ENCODE measurements at regions not wholly inside any gene's neighbourhood (a gene's known extent, or its start where the extent isn't known, plus 50 kb on each side); places are given as distances from the start of the nearest gene placed in this dataset.

DNA sequence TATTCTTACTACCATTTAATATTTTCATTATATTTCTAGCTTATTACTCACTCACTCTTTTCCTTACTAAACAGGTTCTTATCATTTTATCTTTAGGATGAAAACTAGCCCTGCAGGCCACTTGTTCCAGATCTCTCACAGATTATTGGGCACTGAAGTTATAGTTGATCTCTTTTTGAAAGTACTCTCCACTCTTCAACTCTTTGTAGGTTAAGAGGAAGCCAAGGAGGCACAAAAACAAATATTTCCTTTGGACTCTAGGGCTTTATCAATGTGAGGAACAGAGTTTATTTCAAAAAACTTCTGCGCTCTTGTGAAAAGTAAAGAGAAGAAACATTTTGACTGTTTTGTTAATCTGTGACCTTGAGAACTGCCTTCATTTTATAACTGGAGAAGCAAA, 96.0 kb upstream of the NPHP3 start:
- DNase-seq = no peak

DNA sequence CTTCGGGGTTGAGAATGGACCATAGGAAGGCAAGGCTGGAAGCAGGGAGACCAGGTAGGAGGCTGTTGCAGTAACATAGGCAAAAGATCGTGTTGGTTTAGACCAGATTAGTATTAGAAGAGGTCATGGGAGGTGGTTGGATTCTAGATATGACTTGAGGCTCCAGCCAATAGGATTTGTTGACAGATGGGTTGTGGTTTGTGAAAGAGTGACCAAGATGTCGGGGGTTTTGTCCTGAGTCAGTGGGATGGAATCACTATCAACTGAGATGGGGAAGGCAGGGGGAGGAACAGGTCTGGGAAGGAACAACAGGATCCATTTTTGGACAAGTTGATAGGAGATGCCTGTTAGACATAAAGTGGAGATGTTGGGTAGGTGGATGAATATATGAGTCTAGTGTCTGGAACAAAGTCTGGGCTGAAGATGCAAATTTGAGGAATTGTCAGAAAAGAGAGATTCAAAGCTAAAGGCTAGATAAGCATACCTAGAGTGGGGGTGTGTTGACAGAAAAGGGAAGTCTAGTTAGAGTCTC, 95.5 kb upstream of the NPHP3 start:
- DNase-seq = no peak

DNA sequence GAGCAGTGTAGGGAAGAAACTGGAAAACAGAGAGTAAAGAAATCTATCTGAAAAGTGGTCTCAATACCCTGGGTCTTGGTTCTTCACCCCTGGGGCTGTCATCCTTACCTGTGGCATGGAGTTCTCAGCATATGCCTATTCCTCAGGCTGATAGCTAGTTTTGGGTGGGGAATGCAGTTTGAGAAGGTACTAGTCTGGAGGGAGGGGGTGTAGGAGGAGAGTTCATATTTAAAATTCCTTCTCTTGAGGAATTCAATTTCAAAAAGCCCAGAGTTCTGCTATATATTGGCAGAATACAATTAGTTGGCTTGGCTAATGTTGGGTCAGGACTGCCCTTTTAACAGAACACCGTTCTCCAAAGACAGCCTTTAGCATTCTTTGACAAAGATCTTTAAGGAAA, 82.9 kb upstream of the NPHP3 start:
- DNase-seq = no peak

DNA sequence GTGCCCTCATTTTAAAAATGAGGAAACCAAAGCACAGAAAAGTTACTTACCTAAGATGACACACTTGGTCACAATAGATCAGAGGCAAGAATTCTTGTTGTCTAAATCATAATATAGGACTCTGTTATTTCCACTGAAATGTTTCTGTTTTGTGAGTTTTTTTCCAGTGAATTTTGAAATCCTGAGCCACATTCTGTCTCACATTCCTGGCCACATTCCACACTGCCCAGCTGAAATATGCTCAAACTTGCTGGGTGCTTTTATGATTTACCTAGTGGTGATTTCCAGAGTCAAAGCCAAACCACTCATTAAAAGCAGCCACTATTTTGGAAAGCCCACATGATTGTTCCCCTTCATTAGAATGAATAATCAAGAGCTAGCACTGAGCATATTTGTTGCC, 82.3 kb upstream of the NPHP3 start:
- no peak for DNase-seq

DNA sequence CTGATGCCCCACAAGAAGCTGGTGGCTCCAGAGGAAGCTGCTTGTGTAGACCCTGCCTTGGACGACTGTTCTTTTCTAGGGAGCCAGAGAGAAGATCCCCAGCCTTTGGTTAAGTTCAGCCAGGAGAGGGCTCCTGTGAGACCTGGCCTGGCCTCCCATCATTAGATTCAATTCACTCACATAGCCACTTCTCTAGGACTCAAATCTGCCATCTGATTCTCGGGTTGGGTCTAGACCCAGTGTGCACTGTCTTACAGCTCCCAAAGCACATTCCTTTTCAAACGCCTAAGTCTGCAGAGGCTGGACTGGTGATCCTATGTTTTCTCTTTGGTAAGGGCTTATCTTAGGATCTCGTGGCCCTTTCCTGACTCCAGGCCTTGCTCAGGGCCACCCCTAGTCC, 81.7 kb upstream of the NPHP3 start:
- no peak for DNase-seq

DNA sequence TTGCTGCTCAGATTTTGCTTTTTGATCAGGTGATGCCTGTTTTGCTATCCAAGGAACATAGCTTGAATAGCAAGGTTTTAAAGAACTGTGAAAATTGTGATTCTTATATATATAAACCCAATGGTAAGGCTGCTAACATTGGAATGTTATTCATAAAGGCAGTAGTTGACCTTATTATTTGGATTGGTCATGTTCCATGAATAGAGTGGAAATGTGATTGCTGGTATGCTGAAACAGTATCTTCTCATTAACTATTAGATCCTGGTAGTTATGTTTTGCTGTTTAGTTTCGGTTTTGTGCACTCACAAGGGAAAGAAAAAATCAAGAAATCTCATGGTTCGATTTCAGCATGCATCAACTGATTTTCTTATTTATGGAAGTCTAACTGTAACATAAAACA, 78.7 kb upstream of the NPHP3 start:
- no peak for DNase-seq

DNA sequence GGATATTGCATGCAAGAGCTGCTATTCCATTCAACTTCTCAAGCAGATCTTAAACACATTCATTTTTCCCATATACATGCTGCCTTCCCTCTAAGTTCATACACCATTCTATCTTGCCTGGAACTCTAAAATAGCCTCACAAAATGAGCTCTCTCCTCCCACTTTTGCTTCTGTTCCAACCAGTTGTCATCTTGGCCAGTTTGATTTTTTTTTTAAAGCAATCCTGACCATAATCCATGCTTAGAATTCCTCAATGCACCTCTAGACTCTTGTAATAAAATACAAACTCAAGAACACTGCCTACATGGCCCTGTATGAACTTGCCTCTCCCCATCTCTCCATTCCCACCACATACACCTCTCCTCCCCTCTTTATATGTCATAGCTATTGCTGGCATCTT, 68.6 kb upstream of the NPHP3 start:
- no peak for DNase-seq

DNA sequence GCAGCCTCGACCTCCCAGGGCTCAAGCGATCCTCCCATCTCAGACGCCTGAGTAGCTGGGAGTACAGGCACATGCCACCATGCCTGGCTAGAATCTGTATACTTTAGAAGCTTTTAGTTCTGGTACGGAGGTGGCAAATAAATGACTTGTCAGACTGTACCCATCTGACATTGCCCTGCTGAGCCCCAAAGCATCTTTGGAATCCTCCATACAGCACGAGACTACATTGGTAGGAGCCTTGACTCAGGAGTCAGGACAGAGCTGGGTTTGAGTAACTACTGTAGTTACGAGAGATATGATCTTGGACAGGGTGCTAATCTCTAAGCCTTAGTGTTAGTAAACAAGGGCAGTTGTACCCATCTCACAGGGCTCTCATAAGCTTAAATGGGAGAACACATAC, 67.8 kb upstream of the NPHP3 start:
- DNase-seq = no peak

DNA sequence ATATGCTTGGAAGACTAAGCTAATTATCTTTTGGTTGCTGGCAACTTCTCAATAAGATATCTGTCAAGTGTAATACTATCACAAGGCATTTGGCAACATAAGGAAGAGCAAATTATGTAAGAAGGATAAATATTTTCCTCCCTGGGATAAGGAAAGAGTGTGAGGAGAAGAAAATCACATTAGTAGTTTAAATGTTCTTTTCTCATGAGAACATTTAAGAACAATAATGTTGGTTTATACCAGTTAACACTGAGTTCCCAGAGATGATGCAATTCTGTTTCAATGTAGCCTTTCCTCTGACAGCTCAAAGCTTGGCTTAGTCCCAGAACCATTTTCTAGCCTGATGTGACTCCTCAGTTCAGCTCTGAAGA, 66.1 kb upstream of the NPHP3 start:
- no peak for DNase-seq

DNA sequence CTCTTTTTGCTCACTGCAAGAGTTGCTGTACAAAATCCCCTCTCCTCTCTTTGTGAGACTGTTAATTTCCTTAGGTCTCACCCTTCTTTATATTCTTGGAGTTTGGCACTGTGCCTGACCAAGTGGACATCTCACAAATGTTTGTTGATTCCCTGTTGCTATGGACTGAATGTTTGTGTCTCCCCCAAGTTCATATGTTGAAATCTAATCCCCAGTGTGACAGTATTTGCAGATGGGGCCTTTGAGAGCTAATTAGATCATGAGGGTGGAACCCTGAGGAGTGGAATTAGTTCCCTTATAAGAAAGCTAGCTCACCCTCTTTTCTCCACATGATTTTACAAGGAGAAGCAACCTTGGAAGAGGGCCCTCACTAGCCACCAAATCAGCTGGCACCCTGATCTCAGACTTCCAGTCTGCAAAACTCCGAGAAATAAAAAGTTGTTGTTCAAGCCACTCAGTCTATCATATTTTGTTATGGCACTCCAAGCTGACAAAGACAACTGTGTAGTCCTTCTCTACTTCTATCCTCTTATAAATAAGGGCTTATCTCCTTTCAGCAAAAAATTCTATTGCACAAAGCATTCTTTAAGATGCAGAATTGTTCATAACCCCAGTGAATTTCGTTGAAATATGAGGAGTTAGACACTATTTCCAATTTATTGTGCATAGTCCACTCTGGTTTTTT, 65.5 kb upstream of the NPHP3 start:
- no peak for DNase-seq

DNA sequence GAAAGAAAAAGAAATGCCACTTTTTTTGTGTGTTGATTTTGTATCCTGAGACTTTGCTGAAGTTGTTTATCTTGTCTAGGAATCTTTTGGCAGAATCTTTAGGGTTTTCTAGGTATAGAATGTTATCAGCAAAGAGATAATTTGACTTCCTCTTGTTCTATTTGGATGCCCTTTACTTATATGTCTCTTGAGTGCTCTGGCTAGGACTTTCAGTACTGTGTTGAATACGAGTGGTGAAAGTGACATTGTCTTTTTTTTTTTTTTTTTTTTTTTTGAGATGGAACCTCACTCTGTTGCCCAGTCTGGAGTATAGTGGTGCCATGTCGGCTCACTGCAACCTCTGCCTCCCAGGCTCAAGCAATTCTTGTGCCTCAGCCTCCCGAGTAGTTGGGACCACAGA, 64.7 kb upstream of the NPHP3 start:
- DNase-seq = no peak

DNA sequence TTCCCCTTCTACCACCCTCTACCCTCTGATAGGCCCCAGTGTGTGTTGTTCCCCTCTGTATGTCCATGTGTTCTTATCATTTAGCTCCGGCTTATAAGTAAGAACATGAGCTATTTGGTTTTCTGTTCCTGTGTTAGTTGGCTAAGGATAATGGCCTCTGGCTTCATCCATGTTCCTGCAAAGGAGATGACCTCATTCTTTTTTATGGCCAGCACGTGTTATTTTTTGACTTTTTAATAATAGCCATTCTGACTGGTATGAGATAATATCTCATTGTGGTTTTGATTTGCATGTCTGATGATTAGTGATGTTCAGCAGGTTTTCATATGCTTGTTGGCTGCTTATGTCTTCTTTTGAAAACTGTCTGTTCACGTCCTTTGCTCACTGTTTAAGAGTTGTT, 63.1 kb upstream of the NPHP3 start:
- DNase-seq = no peak

DNA sequence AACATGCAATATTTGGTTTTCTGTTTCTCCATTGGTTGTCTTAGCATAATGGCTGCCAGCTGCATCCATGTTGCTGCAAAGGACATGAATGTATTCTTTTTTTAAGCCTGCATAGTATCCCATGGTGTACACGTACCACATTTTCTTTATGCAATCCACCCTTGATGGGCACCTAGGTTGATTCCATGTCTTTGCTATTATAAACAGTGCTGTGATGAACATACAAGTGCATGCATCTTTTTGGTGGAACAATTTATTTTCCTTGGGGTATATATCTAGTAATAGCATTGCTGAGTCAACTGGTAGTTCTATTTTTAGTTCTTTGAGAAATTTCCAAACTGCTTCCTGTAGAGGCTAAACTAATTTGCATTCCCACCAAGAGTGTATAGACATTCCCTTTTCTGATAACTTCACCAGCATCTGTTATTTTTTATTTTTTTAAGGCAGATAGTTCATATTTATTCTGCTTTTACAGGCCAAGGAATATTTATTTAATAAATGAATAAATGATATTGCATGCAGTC, 62.4 kb upstream of the NPHP3 start:
- no peak for DNase-seq

DNA sequence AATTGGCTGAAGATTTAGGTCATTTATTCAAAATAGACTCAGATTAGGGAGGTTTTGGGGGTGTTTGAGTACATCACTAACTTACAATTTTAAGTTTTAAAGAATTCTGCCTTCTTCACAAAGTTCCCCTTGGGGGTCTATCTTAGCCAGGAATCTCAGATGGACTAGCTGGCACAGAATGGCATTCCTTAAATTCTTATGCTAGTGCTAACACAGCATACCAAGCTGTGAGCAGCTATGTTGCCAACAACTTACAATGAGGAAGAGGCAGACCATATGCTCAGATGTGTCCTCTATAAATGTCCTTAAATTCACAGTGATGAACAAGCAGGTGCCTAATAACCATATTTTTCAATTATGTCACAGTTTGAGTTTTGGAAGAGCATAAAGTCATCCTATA, 60.9 kb upstream of the NPHP3 start:
- DNase-seq = no peak

DNA sequence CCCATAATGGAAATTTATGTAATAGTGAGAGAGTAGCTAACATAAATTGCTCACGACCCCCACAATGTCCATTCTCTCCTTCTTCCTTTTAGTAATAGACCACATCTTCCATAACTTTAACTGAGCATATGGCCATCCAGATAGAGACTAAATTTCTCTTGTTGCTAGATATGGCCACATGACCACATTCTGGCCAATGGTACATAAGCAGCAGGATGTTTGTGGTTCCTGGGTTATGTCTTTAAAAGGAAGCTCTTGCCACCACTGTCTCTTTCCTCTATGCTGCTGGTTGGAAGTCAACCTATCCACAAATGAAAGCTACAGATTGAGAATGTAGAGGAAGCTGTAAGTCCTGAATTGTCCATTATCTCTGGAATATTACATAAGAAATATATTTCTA, 59.7 kb upstream of the NPHP3 start:
- no peak for DNase-seq

DNA sequence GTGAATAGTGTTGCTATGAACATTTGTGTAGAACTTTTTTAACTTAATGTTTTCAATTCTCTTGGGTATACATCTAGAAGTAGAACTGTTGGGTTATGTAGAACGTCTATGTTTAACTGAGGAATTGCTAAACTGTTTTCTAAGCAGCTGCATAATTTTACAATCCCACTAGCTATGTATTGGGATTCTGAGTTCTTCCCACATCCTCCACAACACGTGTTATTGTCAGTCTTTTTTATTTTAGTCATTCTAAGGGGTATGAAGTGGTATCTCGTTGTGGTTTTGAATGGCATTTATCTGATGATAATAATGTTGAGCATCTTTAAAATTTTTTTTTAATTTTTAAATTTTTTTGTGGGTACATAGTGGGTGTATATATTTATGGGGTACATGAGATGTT, 55.0 kb upstream of the NPHP3 start:
- DNase-seq = no peak

DNA sequence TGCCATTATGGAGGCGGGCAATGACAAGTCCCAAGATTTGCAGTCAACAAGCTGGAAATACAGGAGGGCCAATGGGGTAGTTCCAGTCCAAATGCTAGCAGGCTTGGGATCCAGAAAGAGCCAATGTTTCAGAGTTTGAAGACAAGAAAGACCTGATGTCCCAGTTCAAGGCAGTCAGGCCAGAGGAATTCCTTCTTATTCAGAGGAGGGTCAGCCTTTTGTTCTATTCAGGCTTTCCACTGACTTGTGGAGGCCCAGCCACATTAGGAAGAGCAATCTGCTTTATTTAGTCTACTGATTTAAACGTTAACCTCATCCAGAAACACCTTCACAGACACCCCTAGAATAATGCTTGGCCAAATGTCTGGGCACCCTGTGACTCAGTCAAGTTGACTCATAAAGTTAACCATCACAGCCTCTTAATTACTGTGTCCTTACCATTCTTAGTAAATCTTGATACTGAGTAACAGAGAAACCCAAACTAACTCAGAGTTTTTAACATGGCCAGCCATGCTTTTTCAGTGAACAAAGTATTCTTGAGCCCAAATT, 50.9 kb upstream of the NPHP3 start:
- peak; percentile 7 for DNase-seq

DNA sequence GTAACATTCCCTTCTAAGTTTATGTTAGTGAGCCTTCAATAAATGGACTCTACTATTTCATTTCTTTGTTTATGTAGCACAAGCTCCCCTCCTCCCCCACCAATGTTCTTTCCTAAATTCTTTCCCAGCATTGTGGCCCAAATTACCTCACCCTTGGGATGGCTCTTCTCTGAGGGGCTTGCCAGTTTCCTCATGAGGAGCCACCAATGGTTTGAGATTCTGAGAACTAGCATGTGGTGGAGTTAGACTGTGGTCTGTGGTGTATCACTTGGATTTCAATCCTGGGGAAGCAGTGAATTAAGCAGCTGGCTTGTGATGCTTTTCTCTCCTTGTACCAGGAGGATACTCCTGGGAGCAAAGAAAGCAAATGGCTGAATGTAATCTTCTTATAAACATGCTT, 50.0 kb upstream of the NPHP3 start:
- no peak for DNase-seq
